OCI-M2 (cell line): ENCODE measurements at regions not wholly inside any gene's neighbourhood (a gene's known extent, or its start where the extent isn't known, plus 50 kb on each side); places are given as distances from the start of the nearest gene placed in this dataset.

Experiments
- DNase-seq: peaks from one replicate; lab custom pipeline; 2025; ENCODE audit not compliant: unreplicated experiment; lab: John Stamatoyannopoulos, UW

GRCh38 chr2:9738062-9738461, 105.2 kb upstream of the TAF1B start:
- DNase-seq: no peak

- DNase-seq: no peak
These were observed 104.5 kb upstream of the TAF1B start for GRCh38 chr2:9738535-9739496.

DNA sequence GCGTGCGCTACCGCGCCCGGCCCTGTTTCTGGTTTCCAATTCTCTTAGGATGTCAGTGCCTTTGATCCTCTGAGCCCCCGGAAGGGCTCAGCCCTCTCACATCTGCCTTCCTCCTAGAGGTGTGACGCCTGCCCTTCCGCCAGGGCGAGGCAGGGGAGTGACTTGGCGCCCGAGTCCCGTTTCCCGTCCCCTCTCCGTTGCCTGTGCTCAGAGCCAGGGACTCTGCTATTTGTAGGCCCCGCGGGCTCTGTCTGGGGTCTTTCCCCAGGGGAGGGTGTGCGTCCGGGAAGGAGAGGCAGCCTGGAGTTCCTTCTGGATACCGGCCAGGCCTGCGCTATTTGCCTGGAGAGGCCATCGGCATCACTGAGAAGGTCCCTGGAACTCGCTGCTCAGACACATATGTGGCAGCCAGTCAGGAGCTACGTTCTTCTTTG, 103.7 kb upstream of the TAF1B start:
- no peak for DNase-seq

- no peak for DNase-seq
These were observed 102.7 kb upstream of the TAF1B start for GRCh38 chr2:9740382-9741073.

DNA sequence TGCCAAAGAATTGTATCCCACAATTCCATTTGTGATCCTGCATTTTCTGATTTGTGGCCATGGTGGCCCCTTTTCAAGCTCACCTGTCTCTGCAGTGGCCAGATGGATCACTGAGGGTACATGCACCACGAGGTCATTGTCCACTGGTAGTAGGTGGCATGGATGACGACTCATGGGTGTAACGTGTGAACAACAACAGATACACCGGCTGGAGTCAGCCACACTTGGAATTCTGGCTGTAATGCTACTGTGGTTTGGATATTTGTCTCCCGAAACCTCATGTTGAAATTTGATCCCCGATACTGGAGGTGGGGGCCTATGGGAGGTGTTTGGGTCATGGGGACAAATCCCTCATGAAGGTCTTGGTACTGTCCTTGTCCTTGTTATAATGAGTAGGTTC, 102.2 kb upstream of the TAF1B start:
- DNase-seq: no peak

- no peak for DNase-seq
These were observed 100.7 kb upstream of the TAF1B start for GRCh38 chr2:9742601-9743000.

DNA sequence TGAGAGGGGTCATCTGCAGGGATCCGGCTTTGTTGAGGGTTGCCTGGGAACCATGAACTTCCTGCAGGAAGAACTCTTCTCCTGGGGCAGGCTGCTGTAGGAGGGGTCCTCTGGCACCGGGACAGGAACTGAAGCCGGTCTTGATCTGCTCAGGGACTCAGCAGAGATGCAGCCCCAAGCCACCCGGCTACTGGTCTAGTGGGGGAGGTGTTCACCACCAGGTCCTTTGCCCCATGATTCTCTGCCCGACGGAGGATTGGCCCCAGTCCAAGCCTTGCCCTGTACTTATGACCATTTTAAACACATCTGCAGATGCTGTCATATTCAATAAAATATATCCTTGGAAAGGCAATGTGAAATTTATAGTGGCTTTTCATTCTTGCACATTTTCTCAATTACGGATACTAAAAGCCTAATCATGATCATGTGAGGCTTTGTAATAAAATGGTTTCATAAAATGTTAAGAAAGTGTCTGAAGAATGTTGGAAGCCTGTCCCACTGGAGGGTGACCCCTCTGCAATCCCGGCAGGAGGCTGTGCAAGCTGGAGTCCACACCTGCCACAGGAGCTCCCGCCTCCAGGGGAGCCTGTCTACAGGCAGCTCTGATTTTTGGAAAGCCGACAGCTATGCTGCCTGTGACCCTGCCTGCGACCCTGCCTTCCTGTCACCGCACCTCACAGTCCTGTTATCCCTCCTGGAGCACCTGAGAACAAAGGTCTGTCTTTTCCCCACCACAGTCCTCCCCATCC, 98.8 kb upstream of the TAF1B start:
- no peak for DNase-seq

- no peak for DNase-seq
These were observed 97.9 kb upstream of the TAF1B start for GRCh38 chr2:9745153-9745899.

- no peak for DNase-seq
These were observed 95.9 kb upstream of the TAF1B start for GRCh38 chr2:9747396-9747795.

- no peak for DNase-seq
These were observed 94.7 kb upstream of the TAF1B start for GRCh38 chr2:9748577-9748976.

- no peak for DNase-seq
These were observed 93.6 kb upstream of the TAF1B start for GRCh38 chr2:9749546-9750223.

GRCh38 chr2:9750224-9751215, 92.8 kb upstream of the TAF1B start:
- no peak for DNase-seq

- DNase-seq: no peak
These were observed 91.4 kb upstream of the TAF1B start for GRCh38 chr2:9751831-9752230.

DNA sequence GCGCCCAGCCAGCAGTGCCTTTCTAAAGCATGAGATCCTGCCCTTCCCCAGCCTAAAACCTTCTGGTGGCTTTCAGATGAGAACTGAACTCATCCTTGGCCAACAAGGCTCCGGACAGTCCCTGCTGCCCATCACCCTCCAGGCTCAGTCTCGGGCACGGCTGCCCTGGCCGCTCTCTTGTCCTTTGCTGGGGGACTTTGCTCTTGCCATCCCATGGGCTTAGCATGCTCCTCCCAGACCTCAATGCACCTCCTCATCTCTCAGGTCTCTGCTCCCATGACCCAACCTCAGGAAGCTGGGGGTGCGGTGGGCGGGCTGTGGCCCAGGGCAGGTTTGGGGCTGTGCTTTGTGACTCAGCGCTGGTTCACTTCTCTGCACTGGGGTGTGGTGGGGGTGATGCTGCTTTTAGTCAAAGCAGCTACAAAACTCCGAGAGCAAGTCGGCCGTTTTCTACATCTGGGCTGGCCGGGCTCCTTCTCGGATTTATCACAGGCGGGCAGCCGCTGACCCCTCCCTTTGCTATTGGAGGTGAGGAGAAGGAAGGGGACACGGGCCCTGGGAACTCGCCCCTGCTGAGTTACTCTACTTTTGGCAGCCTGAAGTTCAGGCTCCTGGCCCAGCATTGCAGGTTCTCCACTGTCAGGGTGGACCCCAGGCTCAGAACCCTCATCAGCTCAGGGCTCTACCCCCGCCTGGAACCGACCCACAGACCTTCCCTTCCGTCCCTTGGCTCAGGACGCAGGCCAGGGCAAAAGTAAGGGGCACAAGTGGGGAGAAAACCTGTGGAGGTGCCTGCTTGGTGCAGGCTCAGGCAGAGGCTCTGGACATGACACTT, 90.6 kb upstream of the TAF1B start:
- no peak for DNase-seq

DNA sequence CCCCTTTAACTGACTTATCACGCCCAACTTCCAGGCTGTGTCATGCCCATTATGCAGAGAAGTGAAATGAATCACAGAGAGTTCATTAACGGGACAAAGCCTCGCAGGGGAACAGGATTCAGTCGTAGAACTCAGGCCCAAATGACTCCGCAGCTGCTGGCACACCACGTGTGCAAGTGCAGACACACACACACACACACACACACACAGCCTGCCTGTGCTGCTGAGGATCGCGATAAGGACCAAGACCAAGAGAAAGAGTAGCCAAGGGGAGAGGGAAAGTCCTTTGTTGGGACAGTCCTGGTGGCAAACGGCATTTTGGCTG, 90.0 kb upstream of the TAF1B start:
- DNase-seq: no peak

DNA sequence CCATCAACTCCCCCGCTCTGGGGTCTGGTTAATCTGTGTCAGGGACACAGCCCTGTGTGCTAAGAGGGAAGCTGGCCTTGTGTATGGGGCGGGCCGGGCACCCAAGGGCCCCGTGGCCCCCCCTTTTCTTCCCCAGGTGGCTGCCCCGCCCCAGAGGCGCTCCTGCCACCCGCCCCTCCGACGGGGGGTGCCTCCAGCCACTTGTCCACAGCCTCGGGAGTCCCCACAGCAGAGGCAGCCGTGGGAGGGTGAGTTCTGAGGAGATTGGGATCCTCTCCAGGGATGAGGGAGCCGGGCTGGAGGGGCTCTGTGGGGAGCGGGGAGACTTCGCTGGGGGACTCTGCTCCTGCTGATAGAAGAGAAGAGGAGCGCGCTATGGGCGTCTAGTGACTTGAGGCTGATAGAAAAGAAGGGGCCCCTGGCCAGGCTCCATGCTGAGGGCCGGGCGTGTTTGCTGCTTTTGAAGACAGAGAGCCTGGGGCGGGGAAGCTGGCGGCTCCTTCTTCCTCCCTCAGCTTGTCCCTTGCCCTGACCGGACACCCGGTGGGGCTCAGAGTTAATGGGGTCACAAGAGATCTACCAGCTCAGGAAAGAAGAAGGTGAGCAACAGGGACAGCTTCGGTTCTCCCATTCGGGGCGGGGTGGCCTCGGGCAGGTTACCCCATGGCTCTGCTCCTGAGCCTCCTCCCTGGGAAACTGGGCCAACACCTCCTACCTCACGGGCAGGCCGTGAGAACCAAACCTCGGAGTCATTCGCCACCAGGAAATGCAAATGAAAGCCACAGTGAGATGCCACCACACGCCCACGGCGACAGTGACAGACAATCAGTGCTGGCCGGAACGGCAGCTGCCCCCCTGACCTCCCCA, 89.4 kb upstream of the TAF1B start:
- no peak for DNase-seq

- DNase-seq: no peak
These were observed 88.8 kb upstream of the TAF1B start for GRCh38 chr2:9754532-9754887.

GRCh38 chr2:9755008-9755407, 88.3 kb upstream of the TAF1B start:
- no peak for DNase-seq
